WTC11 (cell line): ENCODE measurements at regions not wholly inside any gene's neighbourhood (a gene's known extent, or its start where the extent isn't known, plus 50 kb on each side); places are given as distances from the start of the nearest gene placed in this dataset.

Source experiments
- ATAC-seq: fragments of 200-7000 bp; cut with Tn5 transposase; 2 replicates; pipeline ENCODE4 v1.10.0; 2021; ENCODE audit warnings: mild to moderate bottlenecking, moderate library complexity
- CTCF ChIA-PET: fragments of 300-600 bp; sonication (Branson Sonifier 250); formaldehyde crosslinking; loops from one replicate; lab custom pipeline; 2021; ENCODE audit warnings: antibody characterized with exemption; lab: Charles Lee
- POLR2A ChIA-PET: fragments of 350-600 bp; sonication (Branson Sonifier 250); formaldehyde crosslinking; loops from one replicate; lab custom pipeline; 2021; ENCODE audit warnings: antibody characterized with exemption; lab: Charles Lee
- DNase-seq: peaks from one replicate; pipeline ENCODE4 v3.0.0; 2021; ENCODE audit warnings: low spot score
- H3K27ac Mint-ChIP-seq: 2 replicates; pipeline ENCODE4 v1.8.0; 2021; ENCODE audit warnings: mixed read lengths
- H3K27me3 Mint-ChIP-seq: 2 replicates; pipeline ENCODE4 v1.8.0; 2021; ENCODE audit warnings: low read depth, mild to moderate bottlenecking, moderate library complexity, mixed read lengths
- H3K36me3 Mint-ChIP-seq: 2 replicates; pipeline ENCODE4 v1.8.0; 2021; ENCODE audit warnings: mixed read lengths
- H3K4me1 Mint-ChIP-seq: 2 replicates; pipeline ENCODE4 v1.8.0; 2022; ENCODE audit warnings: mixed read lengths
- H3K4me3 Mint-ChIP-seq: 2 replicates; pipeline ENCODE4 v1.8.0; 2021; ENCODE audit warnings: mild to moderate bottlenecking, moderate library complexity, mixed read lengths
- H3K9me3 Mint-ChIP-seq: 2 replicates; pipeline ENCODE4 v1.8.0; 2021; ENCODE audit warnings: mixed read lengths
- FOXJ3 ChIP-seq: sonication (generic); formaldehyde crosslinking; IDR thresholded peaks from 2 replicates; pipeline ENCODE4 v1.9.0; 2021; ENCODE audit warnings: missing genetic modification reagents, mild to moderate bottlenecking, borderline replicate concordance
- FOXP1 ChIP-seq: sonication (generic); formaldehyde crosslinking; IDR thresholded peaks from 2 replicates; pipeline ENCODE4 v1.8.0; 2022; ENCODE audit warnings: missing genetic modification reagents, mild to moderate bottlenecking, moderate library complexity, borderline replicate concordance
- GABPB1 ChIP-seq: sonication (generic); formaldehyde crosslinking; IDR thresholded peaks from 2 replicates; pipeline ENCODE4 v1.8.1; 2023; ENCODE audit warnings: mild to moderate bottlenecking, missing genetic modification reagents
- GRHL2 ChIP-seq: fragments of 250-450 bp; sonication (Bioruptor Pico); IDR thresholded peaks from 2 replicates; pipeline ENCODE4 v1.8.0; 2022; ENCODE audit warnings: mild to moderate bottlenecking, moderate library complexity; ENCODE audit not compliant: insufficient replicate concordance, severe bottlenecking
- KAT7 ChIP-seq: sonication (generic); formaldehyde crosslinking; IDR thresholded peaks from 2 replicates; pipeline ENCODE4 v1.8.1; 2023; ENCODE audit warnings: missing genetic modification reagents, mild to moderate bottlenecking, borderline replicate concordance
- MYBL2 ChIP-seq: sonication (generic); formaldehyde crosslinking; IDR thresholded peaks from 2 replicates; pipeline ENCODE4 v1.8.1; 2023; ENCODE audit warnings: mild to moderate bottlenecking, moderate library complexity, missing genetic modification reagents
- TP53 ChIP-seq: sonication (generic); formaldehyde crosslinking; IDR thresholded peaks from 2 replicates; pipeline ENCODE4 v1.8.1; 2023; ENCODE audit warnings: mild to moderate bottlenecking, missing genetic modification reagents
- ZNF263 ChIP-seq: sonication (generic); formaldehyde crosslinking; IDR thresholded peaks from 2 replicates; pipeline ENCODE4 v1.8.1; 2022; ENCODE audit warnings: low read depth, mild to moderate bottlenecking, moderate library complexity, missing genetic modification reagents
- ZNF396 ChIP-seq: fragments of 250-450 bp; sonication (Bioruptor Pico); IDR thresholded peaks from 2 replicates; pipeline ENCODE4 v1.8.0; 2021; ENCODE audit warnings: mild to moderate bottlenecking, moderate library complexity, borderline replicate concordance
- ZNF416 ChIP-seq: fragments of 250-450 bp; sonication (Bioruptor Pico); IDR thresholded peaks from 2 replicates; pipeline ENCODE4 v1.9.0; 2021; ENCODE audit warnings: mild to moderate bottlenecking, inconsistent platforms
- ZNF423 ChIP-seq: fragments of 250-450 bp; sonication (Bioruptor Pico); IDR thresholded peaks from 2 replicates; pipeline ENCODE4 v2.1.2; 2022; ENCODE audit warnings: mild to moderate bottlenecking, moderate library complexity
- ZNF671 ChIP-seq: fragments of 250-450 bp; sonication (Bioruptor Pico); IDR thresholded peaks from 2 replicates; pipeline ENCODE4 v1.8.0; 2021; ENCODE audit warnings: mild to moderate bottlenecking
- TF ChIP-seq, protein P1 (sequence below): sonication (generic); formaldehyde crosslinking; conservative IDR thresholded peaks from 2 replicates; pipeline ENCODE4 v1.8.1; 2022; ENCODE audit warnings: mild to moderate bottlenecking, missing genetic modification reagents
- TF ChIP-seq, protein P2 (sequence below): sonication (generic); formaldehyde crosslinking; IDR thresholded peaks from 2 replicates; pipeline ENCODE4 v1.8.0; 2022; ENCODE audit warnings: mild to moderate bottlenecking, missing genetic modification reagents
- TF ChIP-seq, protein P3 (sequence below): sonication (generic); formaldehyde crosslinking; IDR thresholded peaks from 2 replicates; pipeline ENCODE4 v1.8.1; 2022; ENCODE audit warnings: mild to moderate bottlenecking, moderate library complexity, missing genetic modification reagents
- TF ChIP-seq, protein P4 (sequence below): sonication (generic); formaldehyde crosslinking; IDR thresholded peaks from 2 replicates; pipeline ENCODE4 v1.8.1; 2023; ENCODE audit warnings: mild to moderate bottlenecking, missing genetic modification reagents, borderline replicate concordance
- TF ChIP-seq, protein P5 (sequence below): sonication (generic); formaldehyde crosslinking; conservative IDR thresholded peaks from 2 replicates; pipeline ENCODE4 v1.8.1; 2023; ENCODE audit warnings: mild to moderate bottlenecking, low read depth, missing genetic modification reagents, moderate library complexity
- TF ChIP-seq, protein P6 (sequence below): sonication (generic); formaldehyde crosslinking; IDR thresholded peaks from 2 replicates; pipeline ENCODE4 v1.8.0; 2022; ENCODE audit warnings: mild to moderate bottlenecking, missing genetic modification reagents
- TF ChIP-seq, protein P7 (sequence below): fragments of 250-450 bp; sonication (Bioruptor Pico); IDR thresholded peaks from 2 replicates; pipeline ENCODE4 v1.9.0; 2021; ENCODE audit warnings: mild to moderate bottlenecking, borderline replicate concordance

DNA sequence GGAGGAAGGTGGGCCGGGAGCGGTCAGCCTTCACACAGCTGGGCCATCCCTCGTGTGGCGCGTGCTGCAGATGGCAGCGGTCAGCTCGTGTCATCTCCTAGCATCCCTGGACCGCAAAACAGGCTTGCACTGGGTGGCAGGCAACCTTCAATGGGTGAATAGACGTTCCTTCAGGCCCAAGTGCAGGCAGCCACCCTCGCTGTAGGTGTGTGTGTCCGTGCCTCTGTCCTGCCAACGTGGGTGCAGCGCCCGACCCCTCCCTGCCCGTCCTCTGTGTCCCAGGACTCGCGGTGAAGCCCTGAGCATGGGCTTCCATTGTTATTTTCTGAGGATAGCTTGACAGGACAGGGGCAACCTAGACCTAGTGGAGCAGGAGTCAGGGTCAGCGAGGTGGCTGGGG lies 79.8 kb upstream of the STOX2 start:
- ATAC-seq (no peak), DNase-seq (no peak)
- H3K4me3 Mint-ChIP-seq = no peak overlapping the region
- H3K36me3 Mint-ChIP-seq = 0 out of 2 replicates have a peak, but pooled peaks cover 4% of the 10 kb centered on the region
- peaks cover 14% of the 10 kb centered on the region for H3K4me1 Mint-ChIP-seq
- POLR2A ChIA-PET = no interaction called here
- CTCF ChIA-PET = no interaction called here
- no peak overlapping the region for H3K27ac Mint-ChIP-seq
- no peaks in the 10 kb centered on the region for H3K27me3 Mint-ChIP-seq
- TF ChIP-seq ZNF396 (no peak), ZNF671 (no peak), KAT7 (CRISPR knock-in tag) (no peak), ZNF416 (no peak), GABPB1 (CRISPR knock-in tag) (no peak), GRHL2 (CRISPR knock-in tag) (no peak), MYBL2 (CRISPR knock-in tag) (no peak), FOXP1 (CRISPR knock-in tag) (no peak), TP53 (no peak), FOXJ3 (CRISPR knock-in tag) (no peak), ZNF423 (CRISPR knock-in tag) (no peak), ZNF263 (CRISPR knock-in tag) (no peak)
- TF ChIP-seq, protein P1, sequence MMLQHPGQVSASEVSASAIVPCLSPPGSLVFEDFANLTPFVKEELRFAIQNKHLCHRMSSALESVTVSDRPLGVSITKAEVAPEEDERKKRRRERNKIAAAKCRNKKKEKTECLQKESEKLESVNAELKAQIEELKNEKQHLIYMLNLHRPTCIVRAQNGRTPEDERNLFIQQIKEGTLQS (CRISPR knock-in tag) = no peak
- TF ChIP-seq, protein P2, sequence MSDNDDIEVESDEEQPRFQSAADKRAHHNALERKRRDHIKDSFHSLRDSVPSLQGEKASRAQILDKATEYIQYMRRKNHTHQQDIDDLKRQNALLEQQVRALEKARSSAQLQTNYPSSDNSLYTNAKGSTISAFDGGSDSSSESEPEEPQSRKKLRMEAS = no peak
- TF ChIP-seq, protein P3, sequence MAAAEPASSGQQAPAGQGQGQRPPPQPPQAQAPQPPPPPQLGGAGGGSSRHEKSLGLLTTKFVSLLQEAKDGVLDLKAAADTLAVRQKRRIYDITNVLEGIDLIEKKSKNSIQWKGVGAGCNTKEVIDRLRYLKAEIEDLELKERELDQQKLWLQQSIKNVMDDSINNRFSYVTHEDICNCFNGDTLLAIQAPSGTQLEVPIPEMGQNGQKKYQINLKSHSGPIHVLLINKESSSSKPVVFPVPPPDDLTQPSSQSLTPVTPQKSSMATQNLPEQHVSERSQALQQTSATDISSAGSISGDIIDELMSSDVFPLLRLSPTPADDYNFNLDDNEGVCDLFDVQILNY = no peak
- TF ChIP-seq, protein P4, sequence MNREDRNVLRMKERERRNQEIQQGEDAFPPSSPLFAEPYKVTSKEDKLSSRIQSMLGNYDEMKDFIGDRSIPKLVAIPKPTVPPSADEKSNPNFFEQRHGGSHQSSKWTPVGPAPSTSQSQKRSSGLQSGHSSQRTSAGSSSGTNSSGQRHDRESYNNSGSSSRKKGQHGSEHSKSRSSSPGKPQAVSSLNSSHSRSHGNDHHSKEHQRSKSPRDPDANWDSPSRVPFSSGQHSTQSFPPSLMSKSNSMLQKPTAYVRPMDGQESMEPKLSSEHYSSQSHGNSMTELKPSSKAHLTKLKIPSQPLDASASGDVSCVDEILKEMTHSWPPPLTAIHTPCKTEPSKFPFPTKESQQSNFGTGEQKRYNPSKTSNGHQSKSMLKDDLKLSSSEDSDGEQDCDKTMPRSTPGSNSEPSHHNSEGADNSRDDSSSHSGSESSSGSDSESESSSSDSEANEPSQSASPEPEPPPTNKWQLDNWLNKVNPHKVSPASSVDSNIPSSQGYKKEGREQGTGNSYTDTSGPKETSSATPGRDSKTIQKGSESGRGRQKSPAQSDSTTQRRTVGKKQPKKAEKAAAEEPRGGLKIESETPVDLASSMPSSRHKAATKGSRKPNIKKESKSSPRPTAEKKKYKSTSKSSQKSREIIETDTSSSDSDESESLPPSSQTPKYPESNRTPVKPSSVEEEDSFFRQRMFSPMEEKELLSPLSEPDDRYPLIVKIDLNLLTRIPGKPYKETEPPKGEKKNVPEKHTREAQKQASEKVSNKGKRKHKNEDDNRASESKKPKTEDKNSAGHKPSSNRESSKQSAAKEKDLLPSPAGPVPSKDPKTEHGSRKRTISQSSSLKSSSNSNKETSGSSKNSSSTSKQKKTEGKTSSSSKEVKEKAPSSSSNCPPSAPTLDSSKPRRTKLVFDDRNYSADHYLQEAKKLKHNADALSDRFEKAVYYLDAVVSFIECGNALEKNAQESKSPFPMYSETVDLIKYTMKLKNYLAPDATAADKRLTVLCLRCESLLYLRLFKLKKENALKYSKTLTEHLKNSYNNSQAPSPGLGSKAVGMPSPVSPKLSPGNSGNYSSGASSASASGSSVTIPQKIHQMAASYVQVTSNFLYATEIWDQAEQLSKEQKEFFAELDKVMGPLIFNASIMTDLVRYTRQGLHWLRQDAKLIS (CRISPR knock-in tag) = no peak
- TF ChIP-seq, protein P5, sequence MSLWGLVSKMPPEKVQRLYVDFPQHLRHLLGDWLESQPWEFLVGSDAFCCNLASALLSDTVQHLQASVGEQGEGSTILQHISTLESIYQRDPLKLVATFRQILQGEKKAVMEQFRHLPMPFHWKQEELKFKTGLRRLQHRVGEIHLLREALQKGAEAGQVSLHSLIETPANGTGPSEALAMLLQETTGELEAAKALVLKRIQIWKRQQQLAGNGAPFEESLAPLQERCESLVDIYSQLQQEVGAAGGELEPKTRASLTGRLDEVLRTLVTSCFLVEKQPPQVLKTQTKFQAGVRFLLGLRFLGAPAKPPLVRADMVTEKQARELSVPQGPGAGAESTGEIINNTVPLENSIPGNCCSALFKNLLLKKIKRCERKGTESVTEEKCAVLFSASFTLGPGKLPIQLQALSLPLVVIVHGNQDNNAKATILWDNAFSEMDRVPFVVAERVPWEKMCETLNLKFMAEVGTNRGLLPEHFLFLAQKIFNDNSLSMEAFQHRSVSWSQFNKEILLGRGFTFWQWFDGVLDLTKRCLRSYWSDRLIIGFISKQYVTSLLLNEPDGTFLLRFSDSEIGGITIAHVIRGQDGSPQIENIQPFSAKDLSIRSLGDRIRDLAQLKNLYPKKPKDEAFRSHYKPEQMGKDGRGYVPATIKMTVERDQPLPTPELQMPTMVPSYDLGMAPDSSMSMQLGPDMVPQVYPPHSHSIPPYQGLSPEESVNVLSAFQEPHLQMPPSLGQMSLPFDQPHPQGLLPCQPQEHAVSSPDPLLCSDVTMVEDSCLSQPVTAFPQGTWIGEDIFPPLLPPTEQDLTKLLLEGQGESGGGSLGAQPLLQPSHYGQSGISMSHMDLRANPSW (CRISPR knock-in tag) = no peak
- TF ChIP-seq, protein P6, sequence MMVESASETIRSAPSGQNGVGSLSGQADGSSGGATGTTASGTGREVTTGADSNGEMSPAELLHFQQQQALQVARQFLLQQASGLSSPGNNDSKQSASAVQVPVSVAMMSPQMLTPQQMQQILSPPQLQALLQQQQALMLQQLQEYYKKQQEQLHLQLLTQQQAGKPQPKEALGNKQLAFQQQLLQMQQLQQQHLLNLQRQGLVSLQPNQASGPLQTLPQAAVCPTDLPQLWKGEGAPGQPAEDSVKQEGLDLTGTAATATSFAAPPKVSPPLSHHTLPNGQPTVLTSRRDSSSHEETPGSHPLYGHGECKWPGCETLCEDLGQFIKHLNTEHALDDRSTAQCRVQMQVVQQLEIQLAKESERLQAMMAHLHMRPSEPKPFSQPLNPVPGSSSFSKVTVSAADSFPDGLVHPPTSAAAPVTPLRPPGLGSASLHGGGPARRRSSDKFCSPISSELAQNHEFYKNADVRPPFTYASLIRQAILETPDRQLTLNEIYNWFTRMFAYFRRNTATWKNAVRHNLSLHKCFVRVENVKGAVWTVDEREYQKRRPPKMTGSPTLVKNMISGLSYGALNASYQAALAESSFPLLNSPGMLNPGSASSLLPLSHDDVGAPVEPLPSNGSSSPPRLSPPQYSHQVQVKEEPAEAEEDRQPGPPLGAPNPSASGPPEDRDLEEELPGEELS (CRISPR knock-in tag) = no peak
- TF ChIP-seq, protein P7, sequence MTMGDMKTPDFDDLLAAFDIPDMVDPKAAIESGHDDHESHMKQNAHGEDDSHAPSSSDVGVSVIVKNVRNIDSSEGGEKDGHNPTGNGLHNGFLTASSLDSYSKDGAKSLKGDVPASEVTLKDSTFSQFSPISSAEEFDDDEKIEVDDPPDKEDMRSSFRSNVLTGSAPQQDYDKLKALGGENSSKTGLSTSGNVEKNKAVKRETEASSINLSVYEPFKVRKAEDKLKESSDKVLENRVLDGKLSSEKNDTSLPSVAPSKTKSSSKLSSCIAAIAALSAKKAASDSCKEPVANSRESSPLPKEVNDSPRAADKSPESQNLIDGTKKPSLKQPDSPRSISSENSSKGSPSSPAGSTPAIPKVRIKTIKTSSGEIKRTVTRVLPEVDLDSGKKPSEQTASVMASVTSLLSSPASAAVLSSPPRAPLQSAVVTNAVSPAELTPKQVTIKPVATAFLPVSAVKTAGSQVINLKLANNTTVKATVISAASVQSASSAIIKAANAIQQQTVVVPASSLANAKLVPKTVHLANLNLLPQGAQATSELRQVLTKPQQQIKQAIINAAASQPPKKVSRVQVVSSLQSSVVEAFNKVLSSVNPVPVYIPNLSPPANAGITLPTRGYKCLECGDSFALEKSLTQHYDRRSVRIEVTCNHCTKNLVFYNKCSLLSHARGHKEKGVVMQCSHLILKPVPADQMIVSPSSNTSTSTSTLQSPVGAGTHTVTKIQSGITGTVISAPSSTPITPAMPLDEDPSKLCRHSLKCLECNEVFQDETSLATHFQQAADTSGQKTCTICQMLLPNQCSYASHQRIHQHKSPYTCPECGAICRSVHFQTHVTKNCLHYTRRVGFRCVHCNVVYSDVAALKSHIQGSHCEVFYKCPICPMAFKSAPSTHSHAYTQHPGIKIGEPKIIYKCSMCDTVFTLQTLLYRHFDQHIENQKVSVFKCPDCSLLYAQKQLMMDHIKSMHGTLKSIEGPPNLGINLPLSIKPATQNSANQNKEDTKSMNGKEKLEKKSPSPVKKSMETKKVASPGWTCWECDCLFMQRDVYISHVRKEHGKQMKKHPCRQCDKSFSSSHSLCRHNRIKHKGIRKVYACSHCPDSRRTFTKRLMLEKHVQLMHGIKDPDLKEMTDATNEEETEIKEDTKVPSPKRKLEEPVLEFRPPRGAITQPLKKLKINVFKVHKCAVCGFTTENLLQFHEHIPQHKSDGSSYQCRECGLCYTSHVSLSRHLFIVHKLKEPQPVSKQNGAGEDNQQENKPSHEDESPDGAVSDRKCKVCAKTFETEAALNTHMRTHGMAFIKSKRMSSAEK (CRISPR knock-in tag) = no peak
- H3K9me3 Mint-ChIP-seq = peaks cover 5% of the 10 kb centered on the region; the same call in 1 of the 2 replicates
